Activated CD8-positive, alpha-beta memory T cell treated with anti-CD3 and anti-CD28 coated beads for 1 hour (primary cell): ENCODE measurements at regions not wholly inside any gene's neighbourhood (a gene's known extent, or its start where the extent isn't known, plus 50 kb on each side); places are given as distances from the start of the nearest gene placed in this dataset.

Experiments used
- DNase-seq, 2 donors: peaks; one replicate each; pipeline ENCODE4 v3.0.0-alpha.2; 2020; ENCODE audit warnings: low read depth in 1 of 2; ENCODE audit errors: extremely low read depth in 1 of 2

GRCh38 chr20:52590100-52590499 lies 382.1 kb upstream of the TSHZ2 start:
- no peak for DNase-seq

DNA sequence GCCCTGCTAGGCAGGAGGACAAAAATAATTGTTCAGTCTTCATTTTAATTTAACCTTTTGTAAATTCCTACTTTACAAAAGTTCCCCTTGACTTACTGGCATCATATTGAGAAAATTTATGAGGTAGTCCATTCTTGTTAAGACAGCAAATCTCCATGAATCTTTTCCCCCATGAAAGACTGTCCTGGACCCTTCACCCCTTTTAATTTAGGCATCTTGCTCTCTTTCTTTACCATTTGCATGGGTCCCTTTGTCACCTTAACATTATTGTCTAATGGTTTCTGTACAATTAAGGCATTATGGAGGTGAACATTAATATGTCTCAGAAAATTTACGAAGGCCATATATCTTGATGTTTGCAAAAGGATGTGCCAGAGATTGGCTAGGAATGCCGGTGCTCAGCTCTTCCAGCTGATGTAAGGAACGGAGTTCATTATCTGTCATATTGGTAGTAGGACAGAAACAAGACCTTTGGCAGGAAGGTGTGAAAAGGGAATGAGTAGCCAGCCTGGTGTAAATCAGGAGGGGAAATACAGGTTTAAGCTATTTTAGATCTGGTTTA lies 382.8 kb upstream of the TSHZ2 start:
- no peak for DNase-seq

- no peak for DNase-seq
Measured at GRCh38 chr20:52586660-52587059, 385.5 kb upstream of the TSHZ2 start.

DNA sequence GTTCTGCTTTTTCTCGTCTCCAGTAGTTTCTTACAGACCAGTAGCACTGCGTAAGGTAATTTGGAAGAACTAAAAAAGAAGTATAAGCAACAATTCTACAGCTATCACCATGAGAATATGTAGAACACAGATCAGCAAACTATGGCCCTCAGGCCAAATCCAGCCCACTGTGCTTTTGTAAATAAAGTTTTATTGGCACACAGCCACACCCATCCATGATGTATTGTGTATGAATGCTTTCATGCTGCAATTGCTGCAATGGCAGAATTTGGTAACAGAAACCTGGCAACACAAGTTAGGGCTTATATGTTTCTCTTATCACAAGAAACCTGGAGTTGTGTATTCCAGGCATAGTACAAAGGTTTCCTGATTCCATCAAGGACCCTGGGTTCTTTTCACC lies 386.8 kb upstream of the TSHZ2 start:
- no peak for DNase-seq

GRCh38 chr20:52578559-52578958 lies 387.0 kb upstream of the ZFP64 start:
- DNase-seq: no peak

DNA sequence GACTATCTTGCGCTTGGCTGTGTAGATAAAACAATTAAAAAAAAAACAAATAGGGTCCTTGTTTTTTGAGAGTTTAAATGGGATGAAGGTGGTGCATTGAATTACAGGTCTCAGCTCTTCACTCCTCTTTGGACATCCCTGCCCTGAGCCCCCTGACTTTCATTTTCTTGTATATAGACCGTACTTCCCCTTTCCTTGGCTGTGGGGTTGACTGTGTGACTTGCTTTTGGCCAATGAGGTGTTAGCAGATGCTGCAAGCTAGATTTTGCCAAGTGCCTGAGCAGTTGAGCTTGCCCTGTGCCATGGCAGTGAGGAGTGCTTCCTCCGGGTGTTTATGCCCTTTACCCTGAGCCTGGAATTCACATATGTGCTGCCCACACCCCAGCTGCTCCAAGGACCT lies 386.1 kb upstream of the ZFP64 start:
- no peak for DNase-seq

GRCh38 chr20:52572687-52573086 lies 381.1 kb upstream of the ZFP64 start:
- no peak for DNase-seq

GRCh38 chr20:52569201-52569600 lies 377.6 kb upstream of the ZFP64 start:
- no peak for DNase-seq

DNA sequence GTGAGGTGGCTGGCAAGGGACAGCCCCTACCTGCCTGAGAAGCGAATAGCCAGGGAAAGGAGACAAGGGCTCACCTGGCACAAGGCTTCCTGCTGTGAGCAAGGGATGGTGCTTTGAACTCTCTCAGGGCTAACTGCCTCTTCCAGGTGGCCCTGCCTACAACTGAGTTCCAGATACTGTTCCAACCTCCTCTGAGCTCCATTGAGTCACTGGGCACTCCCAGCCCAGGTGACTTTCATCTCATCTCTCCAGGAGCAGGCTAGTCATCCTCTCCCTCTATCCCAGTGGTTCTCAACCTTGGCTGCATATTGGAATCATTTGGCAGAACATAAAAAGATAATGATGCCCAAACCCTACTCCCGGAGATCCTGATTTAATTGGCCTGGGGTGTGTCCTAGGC lies 374.0 kb upstream of the ZFP64 start:
- no peak for DNase-seq

DNA sequence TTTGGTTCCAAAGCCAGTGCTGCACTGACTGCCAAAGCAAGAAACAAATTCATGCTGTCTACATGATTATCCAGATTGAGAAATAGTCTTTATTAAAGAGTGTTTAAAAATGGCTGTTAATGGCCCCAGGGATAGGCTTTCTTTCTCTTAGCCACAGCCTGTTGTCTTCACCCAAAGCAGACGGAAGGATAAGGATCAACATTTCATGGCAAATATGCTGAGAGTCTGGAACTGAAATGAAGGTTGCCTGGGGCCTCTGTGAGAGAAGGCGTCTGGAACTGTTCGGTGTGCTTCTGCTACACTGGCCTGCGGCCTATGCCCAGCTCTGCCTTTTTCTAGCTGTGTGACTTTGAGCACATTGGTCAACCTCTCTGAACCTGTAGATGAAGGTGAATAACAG lies 373.0 kb upstream of the ZFP64 start:
- no peak for DNase-seq

GRCh38 chr20:52552181-52552872 lies 360.7 kb upstream of the ZFP64 start:
- DNase-seq: no peak

- DNase-seq: no peak
Measured at GRCh38 chr20:52542131-52542530, 350.6 kb upstream of the ZFP64 start.

DNA sequence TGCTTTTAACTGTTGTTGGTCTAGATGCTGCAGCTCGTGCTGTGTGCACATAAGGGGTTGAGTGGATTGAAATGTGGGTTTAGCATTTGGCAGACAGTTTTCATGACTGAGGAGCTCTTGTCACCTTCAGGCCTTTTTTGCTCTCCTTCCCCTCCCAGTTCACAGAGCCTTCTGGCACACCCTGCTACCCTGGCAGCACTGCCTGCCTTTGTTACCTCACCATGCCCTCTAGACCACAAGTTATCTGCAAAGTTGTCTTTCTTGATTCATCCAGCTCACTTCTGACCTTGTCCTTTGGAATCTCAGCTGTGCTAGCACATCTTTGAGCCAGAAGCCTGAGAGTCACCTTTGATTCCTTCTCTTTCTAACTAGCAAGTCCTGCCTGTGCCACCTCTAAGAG lies 348.9 kb upstream of the ZFP64 start:
- no peak for DNase-seq

GRCh38 chr20:52539891-52540290 lies 348.3 kb upstream of the ZFP64 start:
- DNase-seq: no peak

- no peak for DNase-seq
Measured at GRCh38 chr20:52536841-52537400, 345.3 kb upstream of the ZFP64 start.

GRCh38 chr20:52536040-52536439 lies 344.5 kb upstream of the ZFP64 start:
- DNase-seq: no peak

GRCh38 chr20:52534616-52535015 lies 343.0 kb upstream of the ZFP64 start:
- no peak for DNase-seq

DNA sequence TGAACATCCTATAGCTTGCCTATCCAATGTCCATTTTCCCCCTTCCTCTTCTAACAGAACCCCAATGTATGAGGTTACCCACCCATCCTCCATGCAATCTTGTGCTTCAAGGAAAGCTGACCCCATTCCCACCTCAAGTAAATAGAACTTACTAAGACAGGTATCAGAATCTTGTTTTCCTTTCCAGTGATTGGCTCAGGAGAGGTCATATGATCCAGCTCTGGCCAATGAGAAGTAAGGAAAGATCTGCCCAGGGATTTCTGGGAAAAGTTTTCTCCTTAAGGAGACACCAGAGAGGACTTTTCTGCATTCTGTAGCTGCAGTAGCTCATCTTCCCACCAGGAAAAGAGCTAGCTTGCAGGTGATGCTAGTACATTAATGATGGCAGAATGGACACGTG lies 341.8 kb upstream of the ZFP64 start:
- no peak for DNase-seq

DNA sequence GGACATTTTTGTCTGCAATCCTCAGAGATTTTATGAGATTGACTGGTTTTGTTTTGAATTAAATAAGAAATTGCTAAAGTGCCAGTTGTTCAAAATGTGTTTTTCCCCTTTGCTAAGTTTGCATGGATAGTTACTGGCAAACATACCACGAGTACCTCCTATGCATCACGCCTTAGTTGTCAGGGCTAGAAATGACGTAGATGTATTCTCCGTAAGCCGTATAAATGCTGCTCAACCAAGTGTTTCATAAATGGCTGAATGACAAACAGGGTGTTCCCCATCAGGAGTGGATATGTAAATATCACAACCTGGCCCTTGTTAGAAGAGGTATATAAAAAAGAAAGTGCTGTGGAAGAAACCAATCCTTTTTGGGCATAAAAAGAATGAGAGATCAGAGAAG lies 341.1 kb upstream of the ZFP64 start:
- DNase-seq: no peak

GRCh38 chr20:52530571-52530970 lies 339.0 kb upstream of the ZFP64 start:
- no peak for DNase-seq

GRCh38 chr20:52529826-52530225 lies 338.2 kb upstream of the ZFP64 start:
- no peak for DNase-seq

GRCh38 chr20:52524861-52525260 lies 333.3 kb upstream of the ZFP64 start:
- no peak for DNase-seq

DNA sequence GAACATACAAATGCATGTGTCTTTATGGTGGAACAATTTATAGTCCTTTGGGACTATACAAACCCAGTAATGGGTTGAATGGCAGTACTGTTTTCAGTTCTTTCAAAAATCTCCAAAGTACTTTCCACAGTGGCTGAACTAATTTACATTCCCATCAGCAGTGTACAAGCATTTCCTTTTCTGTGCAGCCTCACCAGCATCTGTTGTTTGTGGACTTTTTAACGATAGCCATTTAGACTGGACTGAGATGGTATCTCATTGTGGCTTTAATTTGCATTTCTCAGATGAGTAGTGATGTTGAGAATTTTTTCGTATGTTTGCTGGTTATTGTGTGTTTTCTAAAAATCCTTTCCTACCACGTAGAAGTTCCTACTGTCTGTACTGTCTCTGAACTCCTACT lies 327.2 kb upstream of the ZFP64 start:
- DNase-seq: no peak
